HepG2 (cell line): ENCODE measurements at regions not wholly inside any gene's neighbourhood (a gene's known extent, or its start where the extent isn't known, plus 50 kb on each side); places are given as distances from the start of the nearest gene placed in this dataset.

ENCODE experiments used
- ATAC-seq: fragments of 200-7000 bp; cut with Tn5 transposase; 3 replicates; pipeline ENCODE4 v1.9.1; 2020; ENCODE audit warnings: mild to moderate bottlenecking, moderate library complexity
- BruUV-seq: library from RNA; stranded (reverse); fragments of 400-500 nt; replicated peaks from 2 replicates; lab custom pipeline; 2021; lab: Mats Ljungman, UMichigan
- CTCF ChIA-PET: fragments of 300-600 bp; formaldehyde crosslinking; extraction: SDS; loops from one replicate; lab custom pipeline; 2021; ENCODE audit warnings: low total read pairs, inconsistent platforms, low intra/inter-chr PET ratio; lab: Yijun Ruan, JAX
- POLR2A ChIA-PET: fragments of 350-600 bp; sonication (Branson Sonifier 250); formaldehyde crosslinking; loops from one replicate; lab custom pipeline; 2020; ENCODE audit warnings: antibody characterized with exemption, inconsistent platforms; lab: Yijun Ruan, JAX
- DNase-seq: peaks from one replicate; pipeline ENCODE4 v3.0.0-alpha.2; 2015; ENCODE audit warnings: low spot score
- FAIRE-seq: peaks from 3 replicates; lab custom pipeline; 2011; peaks lifted over from hg19 to GRCh38; lab: Jason Lieb, UNC
- H2AFZ ChIP-seq: one replicate; pipeline ENCODE4 v1.6.1; 2011; ENCODE audit warnings: low read length, inconsistent platforms
- H3K27ac ChIP-seq: fragments of 300-600 bp; 3 replicates; pipeline ENCODE4 v1.8.0; 2011; ENCODE audit warnings: mixed run types, mild to moderate bottlenecking, mixed read lengths, low read length, inconsistent platforms; ENCODE audit not compliant: insufficient read depth; ENCODE audit errors: extremely low read length
- H3K27me3 ChIP-seq, 2 experiments: fragments of 200-600 bp in 1 of 2; 2 replicates in 1 of 2; 3 replicates in 1 of 2; pipeline versions ENCODE4 v1.6.0 to v1.8.0; 2011; ENCODE audit warnings: low read length in 2 of 2, mild to moderate bottlenecking in 2 of 2, moderate library complexity in 2 of 2, inconsistent platforms in 1 of 2; ENCODE audit not compliant: insufficient read depth in 2 of 2, control insufficient read depth in 1 of 2
- H3K36me3 ChIP-seq, 2 experiments: fragments of 200-600 bp in 1 of 2; replicated peaks in 1 of 2; 2 replicates in 1 of 2; 3 replicates in 1 of 2; pipeline versions ENCODE4 v1.5.1 to v1.8.0; 2011; ENCODE audit warnings: low read length in 2 of 2, inconsistent platforms in 1 of 2; ENCODE audit not compliant: insufficient read depth in 2 of 2, control insufficient read depth in 1 of 2
- H3K4me1 ChIP-seq: 2 replicates; pipeline ENCODE4 v1.5.1; 2012; ENCODE audit warnings: low read length, inconsistent platforms; ENCODE audit not compliant: insufficient read depth
- H3K4me2 ChIP-seq: 2 replicates; pipeline ENCODE4 v1.6.0; 2011; ENCODE audit warnings: low read depth, low read length, inconsistent platforms
- H3K4me3 ChIP-seq, 3 experiments: fragments of 200-600 bp in 1 of 3; sonication (generic), shearing (Covaris generic) in 1 of 3; replicated peaks in 1 of 3; 2 replicates each; pipeline ENCODE4 v1.5.1; 2011 to 2016; ENCODE audit warnings: low read length in 3 of 3, inconsistent platforms in 2 of 3, low read depth in 2 of 3, mild to moderate bottlenecking in 2 of 3, control low read depth in 1 of 3, mixed read lengths in 1 of 3; ENCODE audit not compliant: insufficient read depth in 1 of 3
- H3K79me2 ChIP-seq: one replicate; pipeline ENCODE4 v1.6.1; 2011; ENCODE audit warnings: low read length, inconsistent platforms; ENCODE audit not compliant: insufficient read depth
- H3K9ac ChIP-seq: 2 replicates; pipeline ENCODE4 v1.6.0; 2011; ENCODE audit warnings: mild to moderate bottlenecking, low read depth, low read length, inconsistent platforms; ENCODE audit not compliant: insufficient read depth
- H3K9me3 ChIP-seq: 2 replicates; pipeline ENCODE4 v1.5.1; 2012; ENCODE audit warnings: mild to moderate bottlenecking, low read length
- H4K20me1 ChIP-seq: 2 replicates; pipeline ENCODE4 v1.6.0; 2011; ENCODE audit warnings: inconsistent platforms, mild to moderate bottlenecking, low read length, moderate library complexity; ENCODE audit not compliant: insufficient read depth
- ARNTL ChIP-seq: sonication (generic); formaldehyde crosslinking; IDR thresholded peaks from 2 replicates; pipeline ENCODE4 v1.4.0; 2020; ENCODE audit warnings: mild to moderate bottlenecking, missing genetic modification reagents
- GLI4 ChIP-seq: sonication (generic); formaldehyde crosslinking; IDR thresholded peaks from 2 replicates; pipeline ENCODE4 v1.5.1; 2020; ENCODE audit warnings: missing genetic modification reagents, mild to moderate bottlenecking, moderate library complexity, borderline replicate concordance
- HBP1 ChIP-seq: IDR thresholded peaks from 2 replicates; pipeline ENCODE4 v1.6.1; 2016; ENCODE audit warnings: low read depth, control low read depth
- HDAC2 ChIP-seq: sonication (generic); formaldehyde crosslinking; IDR thresholded peaks from 2 replicates; pipeline ENCODE4 v1.4.0; 2020; ENCODE audit warnings: missing genetic modification reagents
- HMG20B ChIP-seq: conservative IDR thresholded peaks from 2 replicates; pipeline ENCODE4 v1.6.1; 2016; ENCODE audit warnings: missing genetic modification reagents, missing compliant biosample characterization
- NCOA1 ChIP-seq: sonication (generic); formaldehyde crosslinking; IDR thresholded peaks from 2 replicates; pipeline ENCODE4 v1.9.0; 2021; ENCODE audit warnings: missing genetic modification reagents
- SCMH1 ChIP-seq: sonication (generic); formaldehyde crosslinking; IDR thresholded peaks from 2 replicates; pipeline ENCODE4 v1.9.0; 2021; ENCODE audit warnings: missing genetic modification reagents, mild to moderate bottlenecking, borderline replicate concordance
- SIX4 ChIP-seq: sonication (generic); formaldehyde crosslinking; IDR thresholded peaks from 2 replicates; pipeline ENCODE4 v1.4.0; 2020; ENCODE audit warnings: missing genetic modification reagents
- SP5 ChIP-seq: IDR thresholded peaks from 2 replicates; pipeline ENCODE4 v1.6.1; 2016; ENCODE audit warnings: low read depth, borderline replicate concordance
- TEAD2 ChIP-seq: sonication (generic); formaldehyde crosslinking; IDR thresholded peaks from 2 replicates; pipeline ENCODE4 v1.9.0; 2021; ENCODE audit warnings: missing genetic modification reagents
- ZBTB2 ChIP-seq: sonication (generic); formaldehyde crosslinking; IDR thresholded peaks from 2 replicates; pipeline ENCODE4 v1.8.0; 2022; ENCODE audit warnings: low read depth, missing genetic modification reagents
- ZBTB4 ChIP-seq: sonication (generic); formaldehyde crosslinking; IDR thresholded peaks from 2 replicates; pipeline ENCODE4 v1.4.0; 2020; ENCODE audit warnings: missing genetic modification reagents, mild to moderate bottlenecking, borderline replicate concordance
- ZNF230 ChIP-seq: sonication (generic); formaldehyde crosslinking; IDR thresholded peaks from 2 replicates; pipeline ENCODE4 v1.4.0; 2020; ENCODE audit warnings: mild to moderate bottlenecking, missing genetic modification reagents
- ZNF232 ChIP-seq: sonication (generic); formaldehyde crosslinking; IDR thresholded peaks from 2 replicates; pipeline ENCODE4 v1.4.0; 2020; ENCODE audit warnings: missing genetic modification reagents, borderline replicate concordance
- ZNF260 ChIP-seq: sonication (generic); formaldehyde crosslinking; IDR thresholded peaks from 2 replicates; pipeline ENCODE4 v1.4.0; 2020; ENCODE audit warnings: missing genetic modification reagents, low read depth, mild to moderate bottlenecking, borderline replicate concordance
- ZNF792 ChIP-seq: IDR thresholded peaks from 2 replicates; pipeline ENCODE4 v1.6.1; 2016
- ZNF839 ChIP-seq: sonication (generic); formaldehyde crosslinking; IDR thresholded peaks from 2 replicates; pipeline ENCODE4 v1.4.0; 2020; ENCODE audit warnings: missing genetic modification reagents, mild to moderate bottlenecking, borderline replicate concordance
- ZSCAN29 ChIP-seq: sonication (generic); formaldehyde crosslinking; conservative IDR thresholded peaks from 2 replicates; pipeline ENCODE4 v1.4.0; 2020; ENCODE audit warnings: mild to moderate bottlenecking, missing genetic modification reagents
- WGBS: methylation state at CpG from one replicate; pipeline ENCODE4 v1.1.6; 2017; ENCODE audit warnings: low lambda C conversion rate; 5-methylcytosine and 5-hydroxymethylcytosine counted together
- in situ Hi-C: cut with HindIII; loops from 2 replicates; pipeline ENCODE4 v1.10.0; 2017; ENCODE audit warnings: low pct_unique_long_range_greater_than_20kb; ENCODE audit not compliant: extremely low pct_ligation_motif_present
- intact Hi-C: fragments of 100-400 bp; cut with micrococcal nuclease; formaldehyde crosslinking; loops from one replicate; pipeline ENCODE4 v1.10.0; 2022; ENCODE audit not compliant: unreplicated experiment

- FAIRE-seq (no peak), ATAC-seq (no peak), DNase-seq (no peak)
- POLR2A ChIA-PET, result no interaction called here
- Histone ChIP-seq H3K4me3 (no peak overlapping the region), H3K36me3 (no peaks in the 10 kb centered on the region), H2AFZ (no peak overlapping the region), H3K9ac (no peak overlapping the region), H4K20me1 (no peaks in the 10 kb centered on the region), H3K79me2 (no peaks in the 10 kb centered on the region), H3K27ac (no peak overlapping the region), H3K4me2 (no peak overlapping the region), H3K27me3 (no peaks in the 10 kb centered on the region; a peak in 1 of 5 replicates), H3K9me3 (no peaks in the 10 kb centered on the region), H3K4me1 (peaks cover 5% of the 10 kb centered on the region; the same call in 1 of the 2 replicates)
- CTCF ChIA-PET, result no interaction called here
- 6% methylated on average over 1 of the region's 1 CpG for WGBS
- intact Hi-C loops, result no loop called here
- TF ChIP-seq SCMH1 (CRISPR knock-in tag), result no peak
- TF ChIP-seq ZBTB2 (CRISPR knock-in tag), result no peak
- no peak for TF ChIP-seq ZBTB4
- no peak for TF ChIP-seq HBP1 (CRISPR knock-in tag)
- TF ChIP-seq ZSCAN29 (CRISPR knock-in tag), result no peak
- no peak for TF ChIP-seq ZNF230 (CRISPR knock-in tag)
- no peak for TF ChIP-seq ZNF839 (CRISPR knock-in tag)
- TF ChIP-seq SIX4, result no peak
- no peak for TF ChIP-seq ZNF260
- no peak for TF ChIP-seq SP5 (CRISPR knock-in tag)
- TF ChIP-seq ZNF792 (CRISPR knock-in tag), result no peak
- TF ChIP-seq GLI4 (CRISPR knock-in tag), result no peak
- no peak for TF ChIP-seq HMG20B
- TF ChIP-seq ZNF232 (CRISPR knock-in tag), result no peak
- TF ChIP-seq TEAD2 (CRISPR knock-in tag), result no peak
- no peak for TF ChIP-seq HDAC2 (CRISPR knock-in tag)
- no peak for TF ChIP-seq NCOA1 (CRISPR knock-in tag)
- no peak for TF ChIP-seq ARNTL (CRISPR knock-in tag)
- BruUV-seq, result no TSS peak
- in situ Hi-C loops, result loop anchor here (25.0 kb wide), 2 partner anchors 626 to 649 kb away; partner anchors contain the start of gene ISL1
These were observed 630.3 kb downstream of the ISL1 start for GRCh38 chr5:52013523-52013922.
